ENCODE measurements at regions not wholly inside any gene's neighbourhood (a gene's known extent, or its start where the extent isn't known, plus 50 kb on each side); places are given as distances from the start of the nearest gene placed in this dataset.

GRCh38 chr12:65636436-65636835 lies 187.8 kb upstream of the HMGA2 start:
- TF ChIP-seq CTCF (conservative IDR thresholded peaks at IDR 0.05) (no peak), ZFX (IDR thresholded peaks at IDR 0.05) (no peak)

Measured in C4-2B (cell line).